Activated T-helper 17 cell treated with anti-CD3 and anti-CD28 coated beads, Interleukin-2, amount 50 U/mL, for 72 hours (primary cell): ENCODE measurements at regions not wholly inside any gene's neighbourhood (a gene's known extent, or its start where the extent isn't known, plus 50 kb on each side); places are given as distances from the start of the nearest gene placed in this dataset.
"Not testable (repeated sequence)": the region's sequence is repeated elsewhere in the genome, so short reads cannot be mapped to it uniquely, and the experiment has no call there.

Source experiments
- ATAC-seq: fragments of 150-1000 bp; cut with Tn5 transposase; replicated peaks from 2 replicates; pipeline ENCODE4 v1.10.0; 2021; ENCODE audit warnings: mild to moderate bottlenecking, moderate library complexity
- H3K27ac Mint-ChIP-seq: one replicate; pipeline ENCODE4 v1.8.0; 2022; ENCODE audit warnings: mixed read lengths
- H3K27me3 Mint-ChIP-seq: one replicate; pipeline ENCODE4 v1.8.0; 2022; ENCODE audit warnings: mixed read lengths
- H3K36me3 Mint-ChIP-seq: one replicate; pipeline ENCODE4 v1.8.0; 2022; ENCODE audit warnings: low read depth, mild to moderate bottlenecking, mixed read lengths
- H3K4me1 Mint-ChIP-seq: one replicate; pipeline ENCODE4 v1.8.0; 2022; ENCODE audit warnings: mixed read lengths
- H3K4me3 Mint-ChIP-seq: one replicate; pipeline ENCODE4 v1.8.0; 2022; ENCODE audit warnings: mild to moderate bottlenecking, mixed read lengths
- H3K9me3 Mint-ChIP-seq: one replicate; pipeline ENCODE4 v1.8.0; 2022; ENCODE audit warnings: mixed read lengths

- H3K27me3 Mint-ChIP-seq, H3K9me3 Mint-ChIP-seq, H3K27ac Mint-ChIP-seq, H3K36me3 Mint-ChIP-seq, ATAC-seq, H3K4me3 Mint-ChIP-seq, H3K4me1 Mint-ChIP-seq: not testable (repeated sequence)
These were observed 371.8 kb downstream of the PRDM5 start for GRCh38 chr4:120550624-120551220.

DNA sequence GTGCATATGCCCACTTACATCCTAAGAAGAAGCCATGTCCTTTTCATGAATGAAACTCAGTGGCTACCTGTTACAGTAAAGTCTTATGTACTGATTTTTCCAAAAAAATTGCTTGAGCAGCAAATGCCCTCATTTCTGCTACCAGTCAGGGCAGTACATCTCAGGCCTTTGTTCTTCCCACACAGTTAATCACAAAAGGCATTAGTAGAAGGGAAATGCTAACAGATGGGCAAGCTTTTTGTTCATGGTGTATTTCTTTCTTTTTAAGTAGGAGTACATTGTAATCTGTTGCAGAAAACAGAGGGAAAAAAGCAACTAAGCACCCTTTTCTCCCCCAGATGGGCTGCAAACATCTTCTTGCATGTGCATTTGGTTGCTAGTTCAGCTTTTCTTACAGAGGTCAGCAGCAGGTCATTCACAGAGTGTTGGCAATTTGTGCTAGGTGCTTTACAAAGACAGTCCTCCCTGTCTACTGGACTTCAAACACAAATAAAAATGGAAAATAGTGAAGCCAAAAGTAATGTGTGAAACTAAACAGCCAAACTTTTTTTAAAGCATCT lies 373.4 kb downstream of the PRDM5 start:
- peaks cover 3% of the 10 kb centered on the region for H3K27me3 Mint-ChIP-seq
- H3K9me3 Mint-ChIP-seq, result no peaks in the 10 kb centered on the region
- ATAC-seq, result no peak

DNA sequence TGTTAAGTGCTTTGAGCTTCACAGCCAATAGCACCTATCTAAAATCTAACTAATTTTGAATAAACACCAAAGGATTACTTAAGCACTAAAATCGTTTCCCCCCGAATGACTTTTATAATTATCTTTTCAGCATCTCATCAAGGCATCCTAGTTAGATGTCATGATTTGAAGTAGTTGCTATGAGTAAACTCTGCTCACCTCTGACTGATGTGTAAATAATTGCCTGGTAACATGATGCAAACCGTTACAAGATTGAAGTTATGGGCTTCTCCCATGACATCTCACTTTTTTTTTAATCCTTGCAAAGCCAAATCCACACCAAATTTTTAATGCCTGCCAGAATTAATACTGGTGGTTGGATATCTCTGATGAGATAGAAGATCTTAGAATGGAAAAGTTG lies 377.1 kb downstream of the PRDM5 start:
- Mint-ChIP-seq H3K27ac (no peak overlapping the region), H3K36me3 (no peaks in the 10 kb centered on the region), H3K4me1 (no peaks in the 10 kb centered on the region), H3K4me3 (no peak overlapping the region), H3K9me3 (no peaks in the 10 kb centered on the region), H3K27me3 (peaks cover 5% of the 10 kb centered on the region)
- no peak for ATAC-seq

More for the DNA sequence above, 373.4 kb downstream of the PRDM5 start:
- H3K27ac Mint-ChIP-seq, result no peak overlapping the region
- no peaks in the 10 kb centered on the region for H3K36me3 Mint-ChIP-seq
- H3K4me3 Mint-ChIP-seq, result no peak overlapping the region
- H3K4me1 Mint-ChIP-seq, result no peaks in the 10 kb centered on the region

GRCh38 chr4:120544838-120545237 lies 377.7 kb downstream of the PRDM5 start:
- Mint-ChIP-seq H3K36me3 (no peaks in the 10 kb centered on the region), H3K27me3 (peaks cover 5% of the 10 kb centered on the region), H3K4me3 (no peak overlapping the region), H3K27ac (no peak overlapping the region), H3K4me1 (no peaks in the 10 kb centered on the region), H3K9me3 (no peaks in the 10 kb centered on the region)
- ATAC-seq, result no peak

GRCh38 chr4:120540625-120541024 lies 381.9 kb downstream of the PRDM5 start:
- Mint-ChIP-seq H3K4me3 (no peak overlapping the region), H3K27ac (no peak overlapping the region), H3K4me1 (no peaks in the 10 kb centered on the region), H3K36me3 (no peaks in the 10 kb centered on the region), H3K27me3 (peaks cover 9% of the 10 kb centered on the region), H3K9me3 (no peaks in the 10 kb centered on the region)
- no peak for ATAC-seq

GRCh38 chr4:120536884-120537283 lies 385.6 kb downstream of the PRDM5 start:
- no peaks in the 10 kb centered on the region for H3K36me3 Mint-ChIP-seq
- no peaks in the 10 kb centered on the region for H3K9me3 Mint-ChIP-seq
- H3K4me3 Mint-ChIP-seq, result no peak overlapping the region
- no peaks in the 10 kb centered on the region for H3K4me1 Mint-ChIP-seq
- ATAC-seq, result no peak
- no peak overlapping the region for H3K27ac Mint-ChIP-seq
- peaks cover 8% of the 10 kb centered on the region for H3K27me3 Mint-ChIP-seq

- H3K27me3 Mint-ChIP-seq, result no peaks in the 10 kb centered on the region
- H3K9me3 Mint-ChIP-seq, result no peaks in the 10 kb centered on the region
- ATAC-seq, result no peak
- H3K4me1 Mint-ChIP-seq, result no peaks in the 10 kb centered on the region
- H3K36me3 Mint-ChIP-seq, result no peaks in the 10 kb centered on the region
- no peak overlapping the region for H3K4me3 Mint-ChIP-seq
- H3K27ac Mint-ChIP-seq, result no peak overlapping the region
These were observed 394.1 kb downstream of the PRDM5 start for GRCh38 chr4:120528428-120528827.

DNA sequence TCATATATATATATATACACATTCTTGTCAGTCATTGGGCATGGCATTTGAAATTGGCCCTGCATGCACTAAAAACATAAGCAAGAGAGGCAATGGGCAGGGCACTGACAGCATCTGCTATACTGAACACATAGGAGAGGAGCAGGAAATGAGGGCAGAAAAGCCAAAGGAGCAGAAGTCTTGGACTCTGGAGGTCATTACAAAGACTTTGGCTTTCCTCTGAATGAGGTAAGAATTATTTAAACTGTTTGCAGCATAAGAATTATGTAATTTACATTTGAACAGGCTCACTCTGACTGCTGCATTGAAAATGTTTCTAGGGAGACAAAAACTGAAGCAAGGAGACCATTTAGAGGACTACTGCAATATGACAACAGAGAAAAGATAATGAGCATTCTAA lies 396.5 kb downstream of the PRDM5 start:
- ATAC-seq, result no peak
- Mint-ChIP-seq H3K36me3 (no peaks in the 10 kb centered on the region), H3K27me3 (no peaks in the 10 kb centered on the region), H3K4me3 (no peak overlapping the region), H3K9me3 (no peaks in the 10 kb centered on the region), H3K27ac (no peak overlapping the region), H3K4me1 (no peaks in the 10 kb centered on the region)

DNA sequence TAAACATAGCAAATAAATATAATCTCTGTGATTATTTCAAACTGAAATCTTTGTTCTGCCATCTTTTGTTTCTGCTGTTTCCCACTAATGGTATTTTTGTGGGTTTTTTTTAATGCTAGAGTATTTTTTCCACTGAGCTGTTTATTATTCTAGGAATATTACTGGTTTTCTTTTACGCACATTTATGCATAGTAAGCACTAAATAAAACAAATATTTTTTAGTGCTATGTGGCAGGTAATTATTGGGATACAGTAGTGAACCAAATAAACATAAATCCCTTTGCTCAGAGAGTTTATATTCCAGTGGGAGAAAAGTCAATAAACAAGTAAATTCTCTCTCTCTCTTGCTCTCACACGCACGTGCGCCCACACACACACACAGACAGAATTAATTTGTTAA lies 397.4 kb downstream of the PRDM5 start:
- Mint-ChIP-seq H3K4me3 (no peak overlapping the region), H3K4me1 (no peaks in the 10 kb centered on the region), H3K9me3 (no peaks in the 10 kb centered on the region), H3K27me3 (no peaks in the 10 kb centered on the region), H3K27ac (no peak overlapping the region), H3K36me3 (no peaks in the 10 kb centered on the region)
- no peak for ATAC-seq

GRCh38 chr4:120524237-120524636 lies 398.3 kb downstream of the PRDM5 start:
- no peak for ATAC-seq
- Mint-ChIP-seq H3K36me3 (no peaks in the 10 kb centered on the region), H3K4me1 (no peaks in the 10 kb centered on the region), H3K27me3 (no peaks in the 10 kb centered on the region), H3K27ac (no peak overlapping the region), H3K4me3 (no peak overlapping the region), H3K9me3 (no peaks in the 10 kb centered on the region)

GRCh38 chr4:120520761-120521160 lies 401.8 kb downstream of the PRDM5 start:
- no peaks in the 10 kb centered on the region for H3K36me3 Mint-ChIP-seq
- H3K4me3 Mint-ChIP-seq, result no peak overlapping the region
- H3K27me3 Mint-ChIP-seq, result no peaks in the 10 kb centered on the region
- no peaks in the 10 kb centered on the region for H3K9me3 Mint-ChIP-seq
- H3K4me1 Mint-ChIP-seq, result no peaks in the 10 kb centered on the region
- ATAC-seq, result no peak
- H3K27ac Mint-ChIP-seq, result no peak overlapping the region

- no peak for ATAC-seq
- H3K4me3 Mint-ChIP-seq, result no peak overlapping the region
- no peaks in the 10 kb centered on the region for H3K36me3 Mint-ChIP-seq
These were observed 404.6 kb downstream of the PRDM5 start for GRCh38 chr4:120517966-120518365.

GRCh38 chr4:120509719-120510118 lies 412.8 kb downstream of the PRDM5 start:
- H3K4me1 Mint-ChIP-seq, result no peaks in the 10 kb centered on the region
- peaks cover 13% of the 10 kb centered on the region for H3K9me3 Mint-ChIP-seq
- H3K4me3 Mint-ChIP-seq, result no peak overlapping the region
- ATAC-seq, result no peak
- peaks cover 3% of the 10 kb centered on the region for H3K27me3 Mint-ChIP-seq
- H3K36me3 Mint-ChIP-seq, result no peaks in the 10 kb centered on the region
- H3K27ac Mint-ChIP-seq, result no peak overlapping the region

More at GRCh38 chr4:120517966-120518365, 404.6 kb downstream of the PRDM5 start:
- Mint-ChIP-seq H3K27ac (no peak overlapping the region), H3K4me1 (no peaks in the 10 kb centered on the region), H3K27me3 (no peaks in the 10 kb centered on the region), H3K9me3 (no peaks in the 10 kb centered on the region)

DNA sequence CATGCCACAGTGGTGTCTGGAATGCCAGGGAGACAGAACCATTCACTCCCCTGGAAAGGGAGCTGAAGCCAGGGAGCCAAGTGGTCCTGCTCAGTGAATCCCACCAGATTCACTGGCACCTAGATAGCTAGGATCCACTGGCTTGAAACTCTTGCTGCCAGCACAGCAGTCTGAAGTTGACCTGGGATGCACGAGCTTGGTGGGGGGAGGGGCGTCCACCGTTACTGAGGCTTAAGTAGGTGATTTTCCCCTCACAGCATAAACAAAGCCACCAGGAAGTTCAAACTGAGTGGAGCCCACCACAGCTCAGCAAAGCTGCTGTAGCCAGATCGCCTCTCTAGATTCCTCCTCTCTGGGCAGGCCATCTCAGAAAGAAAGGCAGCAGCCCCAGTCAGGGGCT lies 413.3 kb downstream of the PRDM5 start:
- no peak for ATAC-seq
- H3K4me1 Mint-ChIP-seq, result no peaks in the 10 kb centered on the region
- no peak overlapping the region for H3K4me3 Mint-ChIP-seq
- peaks cover 3% of the 10 kb centered on the region for H3K27me3 Mint-ChIP-seq
- H3K9me3 Mint-ChIP-seq, result peaks cover 13% of the 10 kb centered on the region
- H3K36me3 Mint-ChIP-seq, result no peaks in the 10 kb centered on the region
- no peak overlapping the region for H3K27ac Mint-ChIP-seq

- peaks cover 3% of the 10 kb centered on the region for H3K27me3 Mint-ChIP-seq
- no peaks in the 10 kb centered on the region for H3K36me3 Mint-ChIP-seq
- H3K4me1 Mint-ChIP-seq, result no peaks in the 10 kb centered on the region
- peaks cover 17% of the 10 kb centered on the region for H3K9me3 Mint-ChIP-seq
- ATAC-seq, result no peak
- H3K27ac Mint-ChIP-seq, result no peak overlapping the region
- H3K4me3 Mint-ChIP-seq, result no peak overlapping the region
These were observed 414.5 kb downstream of the PRDM5 start for GRCh38 chr4:120508036-120508435.

GRCh38 chr4:120506536-120506935 lies 416.0 kb downstream of the PRDM5 start:
- no peak for ATAC-seq
- H3K27ac Mint-ChIP-seq, result no peak overlapping the region
- no peaks in the 10 kb centered on the region for H3K36me3 Mint-ChIP-seq
- no peaks in the 10 kb centered on the region for H3K4me1 Mint-ChIP-seq
- peaks cover 3% of the 10 kb centered on the region for H3K27me3 Mint-ChIP-seq
- no peak overlapping the region for H3K4me3 Mint-ChIP-seq
- H3K9me3 Mint-ChIP-seq, result peaks cover 11% of the 10 kb centered on the region
